ENCODE measurements at regions not wholly inside any gene's neighbourhood (a gene's known extent, or its start where the extent isn't known, plus 50 kb on each side); places are given as distances from the start of the nearest gene placed in this dataset.

GRCh38 chr10:121659236-121659635 lies 61.0 kb upstream of the FGFR2 start:
- H3K9me3 Mint-ChIP-seq: peaks cover 0 to 2% (median 0%) of the 10 kb centered on the region in 7 donors

GRCh38 chr10:121658611-121659010 lies 60.4 kb upstream of the FGFR2 start:
- H3K4me1 Mint-ChIP-seq: no peaks in the 10 kb centered on the region
- no peak overlapping the region for H3K27ac Mint-ChIP-seq
- no peak overlapping the region for H3K27ac ChIP-seq (ENCODE audit: insufficient read depth, low read length, poor library complexity, severe bottlenecking)
- H3K27me3 ChIP-seq (ENCODE audit: control insufficient read depth, insufficient read depth, low read length): no peaks in the 10 kb centered on the region
- no peak overlapping the region for H3K4me3 ChIP-seq (ENCODE audit: low read depth, low read length)
- no peaks in the 10 kb centered on the region for H3K9me3 ChIP-seq (ENCODE audit: control insufficient read depth in 2 of 2, low read length in 2 of 2)
- H3K9me3 Mint-ChIP-seq: peaks cover 0 to 2% (median 0%) of the 10 kb centered on the region in 7 donors
- DNase-seq (no peak), ATAC-seq (ENCODE audit: low read depth in 2 of 2) (no peak)
- no peaks in the 10 kb centered on the region for H3K36me3 ChIP-seq (ENCODE audit: control insufficient read depth, insufficient read depth, low read length)
- no peaks in the 10 kb centered on the region for H3K36me3 Mint-ChIP-seq
- H3K4me3 Mint-ChIP-seq: no peak overlapping the region
- no peaks in the 10 kb centered on the region for H3K4me1 ChIP-seq (ENCODE audit: control insufficient read depth, insufficient read depth, low read length, poor library complexity, severe bottlenecking)
- H3K27me3 Mint-ChIP-seq: no peaks in the 10 kb centered on the region

More at GRCh38 chr10:121659236-121659635, 61.0 kb upstream of the FGFR2 start:
- no peaks in the 10 kb centered on the region for H3K27me3 ChIP-seq (ENCODE audit: control insufficient read depth, insufficient read depth, low read length)
- H3K4me3 Mint-ChIP-seq: no peak overlapping the region
- H3K4me1 ChIP-seq (ENCODE audit: control insufficient read depth, insufficient read depth, low read length, poor library complexity, severe bottlenecking): no peaks in the 10 kb centered on the region
- H3K36me3 Mint-ChIP-seq: no peaks in the 10 kb centered on the region
- DNase-seq: no peak
- H3K27ac Mint-ChIP-seq: no peak overlapping the region
- H3K27me3 Mint-ChIP-seq: no peaks in the 10 kb centered on the region
- no peak overlapping the region for H3K4me3 ChIP-seq (ENCODE audit: low read depth, low read length)
- no peaks in the 10 kb centered on the region for H3K36me3 ChIP-seq (ENCODE audit: control insufficient read depth, insufficient read depth, low read length)
- H3K4me1 Mint-ChIP-seq: no peaks in the 10 kb centered on the region
- H3K27ac ChIP-seq (ENCODE audit: insufficient read depth, low read length, poor library complexity, severe bottlenecking): no peak overlapping the region
- ATAC-seq (ENCODE audit: low read depth in 2 of 2): no peak
- H3K9me3 ChIP-seq (ENCODE audit: control insufficient read depth in 2 of 2, low read length in 2 of 2): no peaks in the 10 kb centered on the region

- Histone ChIP-seq H3K36me3 (ENCODE audit: control insufficient read depth, insufficient read depth, low read length) (no peaks in the 10 kb centered on the region), H3K4me3 (ENCODE audit: low read depth, low read length) (no peak overlapping the region), H3K27ac (ENCODE audit: insufficient read depth, low read length, poor library complexity, severe bottlenecking) (no peak overlapping the region), H3K9me3 (ENCODE audit: control insufficient read depth in 2 of 2, low read length in 2 of 2) (no peaks in the 10 kb centered on the region), H3K27me3 (ENCODE audit: control insufficient read depth, insufficient read depth, low read length) (no peaks in the 10 kb centered on the region), H3K4me1 (ENCODE audit: control insufficient read depth, insufficient read depth, low read length, poor library complexity, severe bottlenecking) (no peaks in the 10 kb centered on the region)
- ATAC-seq (ENCODE audit: low read depth in 2 of 2) (no peak), DNase-seq (no peak)
- H3K27ac Mint-ChIP-seq: no peak overlapping the region
- H3K27me3 Mint-ChIP-seq: no peaks in the 10 kb centered on the region
- H3K9me3 Mint-ChIP-seq: peaks cover 0 to 2% (median 0%) of the 10 kb centered on the region in 7 donors
- H3K4me3 Mint-ChIP-seq: no peak overlapping the region
- H3K36me3 Mint-ChIP-seq: no peaks in the 10 kb centered on the region
- no peaks in the 10 kb centered on the region for H3K4me1 Mint-ChIP-seq
These were observed 59.9 kb upstream of the FGFR2 start for GRCh38 chr10:121658111-121658510.

- Histone ChIP-seq H3K27me3 (ENCODE audit: control insufficient read depth, insufficient read depth, low read length) (no peaks in the 10 kb centered on the region), H3K27ac (ENCODE audit: insufficient read depth, low read length, poor library complexity, severe bottlenecking) (no peak overlapping the region), H3K4me1 (ENCODE audit: control insufficient read depth, insufficient read depth, low read length, poor library complexity, severe bottlenecking) (no peaks in the 10 kb centered on the region), H3K36me3 (ENCODE audit: control insufficient read depth, insufficient read depth, low read length) (no peaks in the 10 kb centered on the region), H3K9me3 (ENCODE audit: control insufficient read depth in 2 of 2, low read length in 2 of 2) (no peaks in the 10 kb centered on the region), H3K4me3 (ENCODE audit: low read depth, low read length) (no peak overlapping the region)
- H3K36me3 Mint-ChIP-seq: no peaks in the 10 kb centered on the region
- no peak overlapping the region for H3K4me3 Mint-ChIP-seq
- H3K4me1 Mint-ChIP-seq: no peaks in the 10 kb centered on the region
- DNase-seq: no peak
- no peak for ATAC-seq (ENCODE audit: low read depth in 2 of 2)
- H3K27me3 Mint-ChIP-seq: no peaks in the 10 kb centered on the region
- H3K27ac Mint-ChIP-seq: no peak overlapping the region
- peaks cover 0 to 2% (median 0%) of the 10 kb centered on the region in 7 donors for H3K9me3 Mint-ChIP-seq
These were observed 57.3 kb upstream of the FGFR2 start for GRCh38 chr10:121655254-121656144.

- Histone ChIP-seq H3K4me3 (ENCODE audit: low read depth, low read length) (no peak overlapping the region), H3K4me1 (ENCODE audit: control insufficient read depth, insufficient read depth, low read length, poor library complexity, severe bottlenecking) (no peaks in the 10 kb centered on the region), H3K36me3 (ENCODE audit: control insufficient read depth, insufficient read depth, low read length) (no peaks in the 10 kb centered on the region), H3K27ac (ENCODE audit: insufficient read depth, low read length, poor library complexity, severe bottlenecking) (no peak overlapping the region), H3K9me3 (ENCODE audit: control insufficient read depth in 2 of 2, low read length in 2 of 2) (no peaks in the 10 kb centered on the region), H3K27me3 (ENCODE audit: control insufficient read depth, insufficient read depth, low read length) (no peaks in the 10 kb centered on the region)
- H3K4me1 Mint-ChIP-seq: no peaks in the 10 kb centered on the region
- no peak overlapping the region for H3K4me3 Mint-ChIP-seq
- peaks cover 0 to 2% (median 0%) of the 10 kb centered on the region in 7 donors for H3K9me3 Mint-ChIP-seq
- DNase-seq (no peak), ATAC-seq (ENCODE audit: low read depth in 2 of 2) (no peak)
- H3K27me3 Mint-ChIP-seq: no peaks in the 10 kb centered on the region
- no peaks in the 10 kb centered on the region for H3K36me3 Mint-ChIP-seq
- no peak overlapping the region for H3K27ac Mint-ChIP-seq
These were observed 55.8 kb upstream of the FGFR2 start for GRCh38 chr10:121654021-121654545.

GRCh38 chr10:121653608-121654007 lies 55.4 kb upstream of the FGFR2 start:
- H3K9me3 ChIP-seq (ENCODE audit: control insufficient read depth in 2 of 2, low read length in 2 of 2): no peaks in the 10 kb centered on the region
- H3K27me3 Mint-ChIP-seq: no peaks in the 10 kb centered on the region
- H3K36me3 ChIP-seq (ENCODE audit: control insufficient read depth, insufficient read depth, low read length): no peaks in the 10 kb centered on the region
- no peak overlapping the region for H3K4me3 Mint-ChIP-seq
- ATAC-seq (ENCODE audit: low read depth in 2 of 2) (no peak), DNase-seq (no peak)
- no peaks in the 10 kb centered on the region for H3K36me3 Mint-ChIP-seq
- no peaks in the 10 kb centered on the region for H3K27me3 ChIP-seq (ENCODE audit: control insufficient read depth, insufficient read depth, low read length)
- H3K27ac Mint-ChIP-seq: no peak overlapping the region
- no peaks in the 10 kb centered on the region for H3K4me1 ChIP-seq (ENCODE audit: control insufficient read depth, insufficient read depth, low read length, poor library complexity, severe bottlenecking)
- peaks cover 0 to 2% (median 0%) of the 10 kb centered on the region in 7 donors for H3K9me3 Mint-ChIP-seq
- H3K27ac ChIP-seq (ENCODE audit: insufficient read depth, low read length, poor library complexity, severe bottlenecking): no peak overlapping the region
- no peak overlapping the region for H3K4me3 ChIP-seq (ENCODE audit: low read depth, low read length)
- no peaks in the 10 kb centered on the region for H3K4me1 Mint-ChIP-seq

- no peaks in the 10 kb centered on the region for H3K9me3 ChIP-seq (ENCODE audit: control insufficient read depth in 2 of 2, low read length in 2 of 2)
- Mint-ChIP-seq H3K36me3 (no peaks in the 10 kb centered on the region), H3K4me1 (no peaks in the 10 kb centered on the region), H3K9me3 (no peaks in the 10 kb centered on the region), H3K4me3 (no peak overlapping the region), H3K27me3 (no peaks in the 10 kb centered on the region), H3K27ac (no peak overlapping the region)
- H3K36me3 ChIP-seq (ENCODE audit: control insufficient read depth, insufficient read depth, low read length): no peaks in the 10 kb centered on the region
- no peaks in the 10 kb centered on the region for H3K4me1 ChIP-seq (ENCODE audit: control insufficient read depth, insufficient read depth, low read length, poor library complexity, severe bottlenecking)
- no peaks in the 10 kb centered on the region for H3K27me3 ChIP-seq (ENCODE audit: control insufficient read depth, insufficient read depth, low read length)
- DNase-seq: no peak
- H3K27ac ChIP-seq (ENCODE audit: insufficient read depth, low read length, poor library complexity, severe bottlenecking): no peak overlapping the region
- H3K4me3 ChIP-seq (ENCODE audit: low read depth, low read length): no peak overlapping the region
- no peak for ATAC-seq (ENCODE audit: low read depth in 2 of 2)
These were observed 50.2 kb upstream of the FGFR2 start for GRCh38 chr10:121648493-121648892.

GRCh38 chr10:121648059-121648458 lies 49.8 kb upstream of the FGFR2 start:
- H3K9me3 Mint-ChIP-seq: no peaks in the 10 kb centered on the region
- no peaks in the 10 kb centered on the region for H3K27me3 Mint-ChIP-seq
- Histone ChIP-seq H3K36me3 (ENCODE audit: control insufficient read depth, insufficient read depth, low read length) (no peaks in the 10 kb centered on the region), H3K27me3 (ENCODE audit: control insufficient read depth, insufficient read depth, low read length) (no peaks in the 10 kb centered on the region), H3K27ac (ENCODE audit: insufficient read depth, low read length, poor library complexity, severe bottlenecking) (no peak overlapping the region), H3K9me3 (ENCODE audit: control insufficient read depth in 2 of 2, low read length in 2 of 2) (no peaks in the 10 kb centered on the region), H3K4me3 (ENCODE audit: low read depth, low read length) (no peak overlapping the region), H3K4me1 (ENCODE audit: control insufficient read depth, insufficient read depth, low read length, poor library complexity, severe bottlenecking) (no peaks in the 10 kb centered on the region)
- no peak overlapping the region for H3K4me3 Mint-ChIP-seq
- DNase-seq (no peak), ATAC-seq (ENCODE audit: low read depth in 2 of 2) (no peak)
- H3K36me3 Mint-ChIP-seq: no peaks in the 10 kb centered on the region
- H3K27ac Mint-ChIP-seq: no peak overlapping the region
- no peaks in the 10 kb centered on the region for H3K4me1 Mint-ChIP-seq

All from CD4-positive, CD25-positive, alpha-beta regulatory T cell (primary cell).